SK-N-SH (cell line): ENCODE measurements at regions not wholly inside any gene's neighbourhood (a gene's known extent, or its start where the extent isn't known, plus 50 kb on each side); places are given as distances from the start of the nearest gene placed in this dataset.

Experiments used
- CTCF ChIP-seq: fragments of 200-600 bp; sonication (generic); IDR thresholded peaks from 2 replicates; pipeline ENCODE4 v1.6.1; 2017; ENCODE audit warnings: antibody characterized with exemption, mild to moderate bottlenecking, moderate library complexity
- EP300 ChIP-seq, 2 experiments: IDR thresholded peaks; 2 replicates each; pipeline versions ENCODE4 v1.4.0 to v1.6.1; 2012; ENCODE audit warnings: borderline replicate concordance in 1 of 2, low read depth in 1 of 2, low read length in 1 of 2
- GABPA ChIP-seq: IDR thresholded peaks from 2 replicates; pipeline ENCODE4 v1.4.0; 2012; ENCODE audit warnings: low read depth, mild to moderate bottlenecking
- GATA2 ChIP-seq: sonication (generic); formaldehyde crosslinking; IDR thresholded peaks from 2 replicates; pipeline ENCODE4 v1.5.0; 2020; ENCODE audit warnings: mild to moderate bottlenecking, missing genetic modification reagents
- NFIC ChIP-seq: IDR thresholded peaks from 2 replicates; pipeline ENCODE4 v1.4.0; 2012; ENCODE audit warnings: borderline replicate concordance
- NRF1 ChIP-seq: IDR thresholded peaks from 2 replicates; pipeline ENCODE4 v1.6.1; 2012; ENCODE audit warnings: low read depth, mild to moderate bottlenecking, low read length
- POLR2AphosphoS5 ChIP-seq: IDR thresholded peaks from 2 replicates; pipeline ENCODE4 v1.6.1; 2012; ENCODE audit warnings: low read depth, low read length
- RAD21 ChIP-seq: IDR thresholded peaks from 2 replicates; pipeline ENCODE4 v1.6.1; 2012; ENCODE audit warnings: mild to moderate bottlenecking, low read length
- USF2 ChIP-seq: fragments of 150-350 bp; IDR thresholded peaks from 2 replicates; pipeline ENCODE4 v1.6.1; 2017; ENCODE audit warnings: antibody characterized with exemption, low read length, low read depth, borderline replicate concordance
- ZBTB33 ChIP-seq: IDR thresholded peaks from 2 replicates; pipeline ENCODE4 v1.4.0; 2012; ENCODE audit warnings: low read depth, borderline replicate concordance

- no peak for TF ChIP-seq RAD21
- TF ChIP-seq NRF1: no peak
- TF ChIP-seq CTCF: no peak
- no peak for TF ChIP-seq POLR2AphosphoS5
- TF ChIP-seq ZBTB33: no peak
- no peak for TF ChIP-seq EP300 (IDR thresholded peaks at IDR 0.05; ENCODE audit: borderline replicate concordance in 1 of 2, low read depth in 1 of 2, low read length in 1 of 2)
- no peak for TF ChIP-seq USF2
- no peak for TF ChIP-seq GABPA
- TF ChIP-seq GATA2 (CRISPR knock-in tag): no peak
- TF ChIP-seq NFIC: no peak
Observed at GRCh38 chr2:163456953-163457743, 278.7 kb downstream of the FIGN start.
